ENCODE measurements at regions not wholly inside any gene's neighbourhood (a gene's known extent, or its start where the extent isn't known, plus 50 kb on each side); places are given as distances from the start of the nearest gene placed in this dataset.

DNA sequence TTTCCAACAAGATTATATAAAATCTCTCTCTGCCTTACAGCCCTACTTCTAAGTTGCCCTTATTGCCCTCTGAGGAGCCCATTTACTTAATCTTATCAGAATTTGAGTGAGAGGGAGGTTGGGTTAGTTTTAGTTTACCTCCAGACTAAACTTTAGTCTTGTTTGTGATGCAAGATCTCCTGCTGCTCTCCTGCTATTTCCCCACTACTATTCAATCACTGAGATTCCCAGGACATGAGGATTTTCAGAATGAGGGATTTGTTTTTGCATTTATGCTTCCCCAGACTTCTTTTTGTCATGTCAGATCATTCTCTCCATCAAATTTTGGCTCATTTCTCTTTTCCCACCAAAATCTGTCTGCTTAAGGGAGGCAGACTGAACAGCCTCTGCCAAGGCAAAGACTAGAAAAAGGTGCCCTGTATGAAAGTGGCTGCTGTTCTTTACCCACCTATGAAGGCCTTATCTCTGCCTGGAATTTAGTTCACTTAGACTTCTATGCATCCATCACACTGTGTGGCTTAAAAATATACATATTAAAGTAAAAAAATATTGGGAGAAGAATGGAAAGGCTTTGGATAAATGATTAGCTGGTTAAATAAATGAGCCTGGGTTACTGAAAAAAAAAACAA, 401.3 kb downstream of the PID1 start:
- no peak for DNase-seq
- H3K9me3 ChIP-seq = no peaks in the 10 kb centered on the region

DNA sequence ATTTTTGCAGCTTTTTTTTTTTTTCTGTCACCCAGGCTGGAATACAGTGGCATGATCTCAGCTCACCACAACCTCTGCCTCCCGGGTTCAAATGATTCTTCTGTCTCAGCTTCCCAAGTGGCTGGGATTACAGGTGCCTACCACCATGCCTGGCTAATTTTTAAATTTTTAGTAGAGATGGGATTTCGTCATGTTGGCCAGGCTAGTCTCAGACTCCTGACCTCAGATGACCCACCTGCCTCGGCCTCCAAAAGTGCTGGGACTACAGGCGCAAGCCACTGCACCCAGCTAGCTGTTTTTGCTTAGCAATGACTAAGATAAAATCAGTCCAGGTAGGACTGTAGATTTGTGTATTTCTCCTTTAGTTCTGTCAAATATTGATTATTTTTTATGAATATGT, 403.7 kb downstream of the PID1 start:
- TF ChIP-seq, protein P1, sequence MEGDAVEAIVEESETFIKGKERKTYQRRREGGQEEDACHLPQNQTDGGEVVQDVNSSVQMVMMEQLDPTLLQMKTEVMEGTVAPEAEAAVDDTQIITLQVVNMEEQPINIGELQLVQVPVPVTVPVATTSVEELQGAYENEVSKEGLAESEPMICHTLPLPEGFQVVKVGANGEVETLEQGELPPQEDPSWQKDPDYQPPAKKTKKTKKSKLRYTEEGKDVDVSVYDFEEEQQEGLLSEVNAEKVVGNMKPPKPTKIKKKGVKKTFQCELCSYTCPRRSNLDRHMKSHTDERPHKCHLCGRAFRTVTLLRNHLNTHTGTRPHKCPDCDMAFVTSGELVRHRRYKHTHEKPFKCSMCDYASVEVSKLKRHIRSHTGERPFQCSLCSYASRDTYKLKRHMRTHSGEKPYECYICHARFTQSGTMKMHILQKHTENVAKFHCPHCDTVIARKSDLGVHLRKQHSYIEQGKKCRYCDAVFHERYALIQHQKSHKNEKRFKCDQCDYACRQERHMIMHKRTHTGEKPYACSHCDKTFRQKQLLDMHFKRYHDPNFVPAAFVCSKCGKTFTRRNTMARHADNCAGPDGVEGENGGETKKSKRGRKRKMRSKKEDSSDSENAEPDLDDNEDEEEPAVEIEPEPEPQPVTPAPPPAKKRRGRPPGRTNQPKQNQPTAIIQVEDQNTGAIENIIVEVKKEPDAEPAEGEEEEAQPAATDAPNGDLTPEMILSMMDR (IDR thresholded peaks at IDR 0.05; ENCODE audit: low read depth, low read length) = no peak
- no peak overlapping the region for H3K4me3 ChIP-seq (ENCODE audit: low read depth, low read length)
- no peaks in the 10 kb centered on the region for H3K4me1 ChIP-seq
- no peak for DNase-seq
- no peaks in the 10 kb centered on the region for H3K36me3 ChIP-seq
- H3K27me3 ChIP-seq = no peaks in the 10 kb centered on the region
- H3K9me3 ChIP-seq = no peaks in the 10 kb centered on the region

More for the DNA sequence above, 401.3 kb downstream of the PID1 start:
- Histone ChIP-seq H3K36me3 (no peaks in the 10 kb centered on the region), H3K4me3 (ENCODE audit: low read depth, low read length) (no peak overlapping the region), H3K27me3 (no peaks in the 10 kb centered on the region), H3K4me1 (no peaks in the 10 kb centered on the region)
- TF ChIP-seq, protein P1 (IDR thresholded peaks at IDR 0.05; ENCODE audit: low read depth, low read length) = no peak

DNA sequence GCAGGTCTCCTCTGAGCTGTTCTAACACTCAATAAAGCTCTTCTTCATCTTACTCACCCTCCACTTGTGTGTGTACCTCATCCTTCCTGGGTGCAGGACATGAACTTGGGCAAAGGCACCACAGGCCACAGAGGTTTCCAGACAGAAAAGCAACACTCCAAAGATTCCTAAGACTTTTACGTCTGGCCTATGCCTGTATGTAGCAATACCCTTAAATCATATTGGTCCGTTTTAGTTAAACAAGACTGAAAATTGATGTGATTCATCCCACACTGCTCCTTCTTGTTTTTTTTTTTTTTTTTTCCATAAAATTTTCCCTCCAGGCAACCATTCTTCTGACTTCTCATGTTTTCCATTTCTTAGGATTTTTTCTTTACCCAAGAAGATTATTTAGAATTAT, 404.3 kb downstream of the PID1 start:
- H3K9me3 ChIP-seq = no peaks in the 10 kb centered on the region
- H3K4me3 ChIP-seq (ENCODE audit: low read depth, low read length) = no peak overlapping the region
- no peaks in the 10 kb centered on the region for H3K27me3 ChIP-seq
- no peak for DNase-seq
- no peaks in the 10 kb centered on the region for H3K36me3 ChIP-seq
- no peaks in the 10 kb centered on the region for H3K4me1 ChIP-seq
- TF ChIP-seq, protein P1 (IDR thresholded peaks at IDR 0.05; ENCODE audit: low read depth, low read length) = no peak

DNA sequence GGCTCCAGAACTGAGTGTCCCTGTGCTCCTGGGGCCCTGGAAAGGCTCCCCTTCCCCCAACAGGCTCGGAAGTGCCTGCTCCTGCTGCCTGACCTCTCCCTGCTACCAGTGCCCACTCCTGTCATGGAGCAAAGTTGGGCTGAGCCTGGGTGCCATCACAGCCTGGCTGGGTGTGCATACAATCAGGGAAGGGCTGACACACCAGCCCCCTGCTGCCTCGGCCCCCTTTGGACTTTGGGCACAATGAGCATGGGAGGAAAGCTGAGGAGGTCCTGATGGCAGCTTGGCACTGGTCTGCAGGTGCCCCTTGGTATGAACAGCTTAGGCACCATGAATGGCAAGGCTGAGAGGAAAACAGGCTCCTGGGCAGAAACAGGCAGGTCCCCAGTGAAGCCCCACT, 405.0 kb downstream of the PID1 start:
- Histone ChIP-seq H3K36me3 (no peaks in the 10 kb centered on the region), H3K4me3 (ENCODE audit: low read depth, low read length) (no peak overlapping the region), H3K4me1 (no peaks in the 10 kb centered on the region), H3K27me3 (no peaks in the 10 kb centered on the region), H3K9me3 (no peaks in the 10 kb centered on the region)
- DNase-seq = no peak
- TF ChIP-seq, protein P1 (IDR thresholded peaks at IDR 0.05; ENCODE audit: low read depth, low read length) = no peak

DNA sequence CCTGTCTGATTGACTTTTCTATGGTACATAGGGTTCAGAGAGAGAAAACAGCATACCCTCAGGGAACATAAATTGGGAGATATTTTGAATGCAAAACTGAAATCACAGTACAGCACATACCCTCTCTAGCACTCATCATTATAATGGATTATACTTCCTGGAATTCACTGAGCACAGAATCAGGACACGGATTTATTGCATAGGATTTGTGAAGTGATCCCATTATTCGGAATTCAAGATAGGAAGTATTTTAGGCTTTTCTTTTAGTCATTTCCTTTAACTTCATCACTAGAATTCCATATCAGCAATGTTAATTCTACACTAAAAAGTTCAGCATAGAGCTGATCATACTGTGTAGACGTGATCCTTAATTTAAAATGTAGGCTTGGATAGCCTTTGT, 407.0 kb downstream of the PID1 start:
- TF ChIP-seq, protein P1 (IDR thresholded peaks at IDR 0.05; ENCODE audit: low read depth, low read length) = no peak

DNA sequence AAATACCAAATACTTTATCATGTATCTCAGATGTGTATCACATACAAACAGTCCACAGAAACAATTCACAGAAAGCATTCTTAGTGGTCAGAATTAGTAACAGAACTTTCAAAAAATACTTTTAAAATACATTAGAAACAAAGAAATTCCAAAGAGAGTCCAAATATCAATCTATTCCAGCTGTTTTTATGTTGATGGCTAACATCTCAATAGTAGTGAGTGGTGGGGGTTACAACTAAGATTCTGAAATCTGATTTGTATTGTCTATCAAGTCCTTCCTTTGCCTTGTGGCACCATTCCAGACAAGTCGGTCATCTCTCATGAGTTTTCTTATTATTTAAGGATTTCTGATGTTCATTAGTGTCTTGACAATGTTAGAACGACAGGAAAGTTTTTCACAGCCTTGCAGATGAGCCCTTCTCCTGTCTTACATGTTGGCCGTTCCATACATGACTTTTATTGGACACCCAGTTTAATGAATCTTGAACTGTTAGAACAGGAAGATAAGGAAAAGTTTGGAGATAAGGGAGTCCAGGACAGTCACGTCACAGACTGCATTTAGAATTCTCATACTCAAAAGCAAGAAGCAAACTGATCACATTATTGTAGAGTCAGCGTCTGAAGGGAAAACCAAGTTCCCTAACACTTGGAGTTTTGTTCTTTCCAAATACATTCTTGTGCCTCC, 410.3 kb downstream of the PID1 start:
- DNase-seq = no peak
- TF ChIP-seq, protein P1 (IDR thresholded peaks at IDR 0.05; ENCODE audit: low read depth, low read length) = no peak
- no peak overlapping the region for H3K4me3 ChIP-seq (ENCODE audit: low read depth, low read length)
- H3K9me3 ChIP-seq = no peaks in the 10 kb centered on the region
- H3K27me3 ChIP-seq = no peaks in the 10 kb centered on the region
- no peaks in the 10 kb centered on the region for H3K4me1 ChIP-seq
- no peaks in the 10 kb centered on the region for H3K36me3 ChIP-seq

More for the DNA sequence above, 407.0 kb downstream of the PID1 start:
- H3K36me3 ChIP-seq = no peaks in the 10 kb centered on the region
- DNase-seq = no peak
- no peaks in the 10 kb centered on the region for H3K4me1 ChIP-seq
- no peak overlapping the region for H3K4me3 ChIP-seq (ENCODE audit: low read depth, low read length)
- H3K27me3 ChIP-seq = no peaks in the 10 kb centered on the region
- H3K9me3 ChIP-seq = no peaks in the 10 kb centered on the region
